Gastrocnemius medialis (tissue), 4 donors: ENCODE measurements at regions not wholly inside any gene's neighbourhood (a gene's known extent, or its start where the extent isn't known, plus 50 kb on each side); places are given as distances from the start of the nearest gene placed in this dataset.
"Not testable (repeated sequence)": the region's sequence is repeated elsewhere in the genome, so short reads cannot be mapped to it uniquely, and the experiment has no call there.

Source experiments
- ATAC-seq, 2 donors: fragments of 150-250 bp; one replicate each; pipeline ENCODE4 v1.9.1; 2016
- DNase-seq, 2 donors: peaks; one replicate each; pipeline ENCODE4 v3.0.0-alpha.2; 2019
- H3K27ac ChIP-seq, 4 donors: fragments of 200-600 bp; sonication (generic); 1 replicate in 1 of 4; 2 replicates in 3 of 4; pipeline ENCODE4 v1.5.1; 2016 to 2018; ENCODE audit warnings: mild to moderate bottlenecking in 2 of 4, moderate library complexity in 1 of 4
- H3K27me3 ChIP-seq, 3 donors: fragments of 200-600 bp; sonication (generic) in 2 of 3; 1 replicate in 1 of 3; 2 replicates in 2 of 3; pipeline versions ENCODE4 v1.5.1 to v1.6.0; 2016 to 2019; ENCODE audit warnings: mild to moderate bottlenecking in 1 of 3, moderate library complexity in 1 of 3
- H3K36me3 ChIP-seq, 2 donors: fragments of 200-600 bp; sonication (generic) in 1 of 2; one replicate each; pipeline ENCODE4 v1.5.1; 2017 to 2018
- H3K4me1 ChIP-seq, 2 donors: fragments of 200-600 bp; sonication (generic) in 1 of 2; one replicate each; pipeline ENCODE4 v1.5.1; 2016 to 2017; ENCODE audit warnings: mild to moderate bottlenecking in 2 of 2
- H3K4me3 ChIP-seq, 4 donors: fragments of 200-600 bp; sonication (generic) in 3 of 4; 1 replicate in 1 of 4; 2 replicates in 3 of 4; pipeline ENCODE4 v1.5.1; 2016 to 2019; ENCODE audit warnings: mild to moderate bottlenecking in 2 of 4
- H3K9me3 ChIP-seq, 3 donors: fragments of 200-600 bp; sonication (generic) in 2 of 3; 1 replicate in 1 of 3; 2 replicates in 2 of 3; pipeline ENCODE4 v1.5.1; 2016 to 2019
- POLR2A ChIP-seq, 2 donors: fragments of 450-650 bp; IDR thresholded peaks; one replicate each; pipeline ENCODE4 v1.6.1; 2017; ENCODE audit warnings: antibody characterized with exemption in 2 of 2, mild to moderate bottlenecking in 2 of 2, moderate library complexity in 2 of 2
- in situ Hi-C, 4 donors: fragments of 200-750 bp; cut with MboI; loops; one replicate each; pipeline versions ENCODE4 v1.15.0 to v1.8.0; 2017; ENCODE audit warnings: low sequenced_read_pairs in 4 of 4
- intact Hi-C: fragments of 100-400 bp; cut with DNase I; formaldehyde crosslinking; loops from one replicate; pipeline ENCODE4 v1.15.1; 2023; ENCODE audit warnings: low total_unique reads
- TF ChIP-seq, protein P1 (sequence below), 5 experiments: fragments of 450-650 bp in 3 of 5; fragments of 200-600 bp in 2 of 5; sonication (generic) in 2 of 5; IDR thresholded peaks in 4 of 5; conservative IDR thresholded peaks in 1 of 5; 1 replicate in 4 of 5; 2 replicates in 1 of 5; pipeline ENCODE4 v1.5.1; 2016 to 2019; ENCODE audit warnings: antibody characterized with exemption in 5 of 5, mild to moderate bottlenecking in 3 of 5, moderate library complexity in 3 of 5

- Histone ChIP-seq H3K9me3 (no peaks in the 10 kb centered on the region), H3K4me3 (no peak overlapping the region), H3K4me1 (no peaks in the 10 kb centered on the region), H3K27me3 (no peaks in the 10 kb centered on the region), H3K36me3 (no peaks in the 10 kb centered on the region), H3K27ac (no peak overlapping the region)
- no peak for DNase-seq
- no peak for ATAC-seq
- TF ChIP-seq, protein P1, sequence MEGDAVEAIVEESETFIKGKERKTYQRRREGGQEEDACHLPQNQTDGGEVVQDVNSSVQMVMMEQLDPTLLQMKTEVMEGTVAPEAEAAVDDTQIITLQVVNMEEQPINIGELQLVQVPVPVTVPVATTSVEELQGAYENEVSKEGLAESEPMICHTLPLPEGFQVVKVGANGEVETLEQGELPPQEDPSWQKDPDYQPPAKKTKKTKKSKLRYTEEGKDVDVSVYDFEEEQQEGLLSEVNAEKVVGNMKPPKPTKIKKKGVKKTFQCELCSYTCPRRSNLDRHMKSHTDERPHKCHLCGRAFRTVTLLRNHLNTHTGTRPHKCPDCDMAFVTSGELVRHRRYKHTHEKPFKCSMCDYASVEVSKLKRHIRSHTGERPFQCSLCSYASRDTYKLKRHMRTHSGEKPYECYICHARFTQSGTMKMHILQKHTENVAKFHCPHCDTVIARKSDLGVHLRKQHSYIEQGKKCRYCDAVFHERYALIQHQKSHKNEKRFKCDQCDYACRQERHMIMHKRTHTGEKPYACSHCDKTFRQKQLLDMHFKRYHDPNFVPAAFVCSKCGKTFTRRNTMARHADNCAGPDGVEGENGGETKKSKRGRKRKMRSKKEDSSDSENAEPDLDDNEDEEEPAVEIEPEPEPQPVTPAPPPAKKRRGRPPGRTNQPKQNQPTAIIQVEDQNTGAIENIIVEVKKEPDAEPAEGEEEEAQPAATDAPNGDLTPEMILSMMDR (IDR thresholded peaks at IDR 0.05 in 4 of 5, conservative IDR thresholded peaks at IDR 0.05 in 1 of 5): no peak
- TF ChIP-seq POLR2A (IDR thresholded peaks at IDR 0.05): no peak
- in situ Hi-C loops: no loop called here
- intact Hi-C loops: no loop called here
Measured at GRCh38 chr6:51005779-51006178, 187.1 kb downstream of the TFAP2B start.

DNA sequence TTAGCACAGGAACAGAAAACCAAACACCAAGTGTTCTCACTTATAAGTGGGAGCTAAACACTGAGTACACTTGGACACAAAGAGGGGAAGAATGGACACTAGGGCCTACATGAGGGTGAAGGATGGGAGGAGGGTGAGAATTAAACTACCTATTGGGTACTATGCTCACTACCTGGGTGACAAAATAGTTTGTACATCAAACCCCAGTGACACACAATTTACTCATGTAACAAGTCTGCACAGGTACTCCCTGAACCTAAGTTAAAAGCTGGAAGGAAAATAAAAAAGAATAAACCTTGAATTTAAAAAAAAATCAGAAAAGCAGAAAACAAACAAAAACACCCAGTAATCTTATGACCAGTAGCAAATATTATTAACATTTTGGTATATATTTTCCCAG lies 188.6 kb downstream of the TFAP2B start:
- intact Hi-C loops: no loop called here

DNA sequence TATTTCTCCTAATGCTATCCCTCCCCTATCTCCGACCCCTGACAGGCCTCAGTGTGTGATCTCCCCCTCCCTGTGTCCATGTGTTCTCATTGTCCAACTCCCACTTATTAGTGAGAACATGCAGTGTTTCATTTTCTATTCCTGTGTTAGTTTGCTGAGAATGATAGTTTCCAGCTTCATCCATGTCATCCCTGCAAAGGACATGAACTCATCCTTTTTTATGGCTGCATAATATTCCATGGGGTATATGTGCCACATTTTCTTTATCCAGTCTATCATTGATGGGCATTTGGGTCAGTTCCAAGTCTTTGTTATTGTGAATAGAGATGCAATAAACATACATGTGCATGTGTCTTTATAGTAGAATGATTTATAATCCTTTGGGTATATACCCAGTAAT lies 190.0 kb downstream of the TFAP2B start:
- H3K27me3 ChIP-seq, in situ Hi-C loops, intact Hi-C loops: not testable (repeated sequence)

More for the DNA sequence above, 188.6 kb downstream of the TFAP2B start:
- DNase-seq (no peak), ATAC-seq (no peak)
- H3K4me1 ChIP-seq: no peaks in the 10 kb centered on the region
- no peaks in the 10 kb centered on the region for H3K36me3 ChIP-seq
- in situ Hi-C loops: no loop called here
- H3K27ac ChIP-seq: no peak overlapping the region
- no peak overlapping the region for H3K4me3 ChIP-seq
- no peaks in the 10 kb centered on the region for H3K27me3 ChIP-seq
- TF ChIP-seq, protein P1 (IDR thresholded peaks at IDR 0.05 in 4 of 5, conservative IDR thresholded peaks at IDR 0.05 in 1 of 5): no peak
- no peak for TF ChIP-seq POLR2A (IDR thresholded peaks at IDR 0.05)
- H3K9me3 ChIP-seq: no peaks in the 10 kb centered on the region

DNA sequence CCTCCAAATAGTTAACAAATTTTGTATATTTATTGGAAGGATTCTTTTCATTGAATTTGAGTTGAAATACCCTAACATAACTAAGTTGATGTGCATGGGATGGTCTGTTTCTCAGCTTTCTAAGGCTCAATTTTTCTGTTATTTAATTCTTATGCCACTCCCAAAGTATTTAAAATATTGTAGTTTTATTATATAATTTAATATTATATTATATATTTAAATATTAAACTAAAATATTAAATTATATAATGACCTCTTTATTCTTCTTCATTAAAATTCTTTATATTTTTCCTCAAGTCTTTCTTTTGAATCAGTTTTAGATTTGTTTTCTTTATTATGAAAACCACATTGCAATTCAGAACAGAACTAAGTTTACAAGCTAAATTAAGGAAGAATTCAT lies 194.7 kb downstream of the TFAP2B start:
- H3K4me3 ChIP-seq: no peak overlapping the region
- no peaks in the 10 kb centered on the region for H3K27me3 ChIP-seq
- no peaks in the 10 kb centered on the region for H3K4me1 ChIP-seq
- no peaks in the 10 kb centered on the region for H3K9me3 ChIP-seq
- intact Hi-C loops (no loop called here), in situ Hi-C loops (no loop called here)
- no peak for ATAC-seq
- TF ChIP-seq, protein P1 (IDR thresholded peaks at IDR 0.05 in 4 of 5, conservative IDR thresholded peaks at IDR 0.05 in 1 of 5): no peak
- TF ChIP-seq POLR2A (IDR thresholded peaks at IDR 0.05): no peak
- H3K36me3 ChIP-seq: no peaks in the 10 kb centered on the region
- no peak for DNase-seq
- no peak overlapping the region for H3K27ac ChIP-seq

More for the DNA sequence above, 190.0 kb downstream of the TFAP2B start:
- H3K4me1 ChIP-seq, H3K27ac ChIP-seq, DNase-seq, ATAC-seq, H3K9me3 ChIP-seq, H3K4me3 ChIP-seq, H3K36me3 ChIP-seq: not testable (repeated sequence)

- Histone ChIP-seq H3K4me1 (no peaks in the 10 kb centered on the region), H3K27ac (no peak overlapping the region), H3K9me3 (no peaks in the 10 kb centered on the region), H3K27me3 (no peaks in the 10 kb centered on the region), H3K36me3 (no peaks in the 10 kb centered on the region), H3K4me3 (no peak overlapping the region)
- intact Hi-C loops (no loop called here), in situ Hi-C loops (no loop called here)
- TF ChIP-seq POLR2A (IDR thresholded peaks at IDR 0.05): no peak
- TF ChIP-seq, protein P1 (IDR thresholded peaks at IDR 0.05 in 4 of 5, conservative IDR thresholded peaks at IDR 0.05 in 1 of 5): no peak
- ATAC-seq (no peak), DNase-seq (no peak)
Measured at GRCh38 chr6:51015394-51015793, 196.7 kb downstream of the TFAP2B start.
